ENCODE measurements at regions not wholly inside any gene's neighbourhood (a gene's known extent, or its start where the extent isn't known, plus 50 kb on each side); places are given as distances from the start of the nearest gene placed in this dataset.

- TF ChIP-seq POLR2A (IDR thresholded peaks at IDR 0.05; ENCODE audit: low read length) = no peak
- TF ChIP-seq GATA1 (IDR thresholded peaks at IDR 0.05; ENCODE audit: low read depth, low read length) = no peak
Observed at GRCh38 chr15:91488452-91488851, 365.1 kb upstream of the SLCO3A1 start.
